GM21723 (cell line): ENCODE measurements at regions not wholly inside any gene's neighbourhood (a gene's known extent, or its start where the extent isn't known, plus 50 kb on each side); places are given as distances from the start of the nearest gene placed in this dataset.
A peak's percentile ranks its signal among the peaks of the same experiment; 100 is the strongest.

Experiments
- ATAC-seq: cut with Tn5 transposase; IDR thresholded peaks from one replicate; pipeline ENCODE4 v1.9.1; 2021; ENCODE audit warnings: mild to moderate bottlenecking, moderate library complexity; ENCODE audit not compliant: unreplicated experiment

DNA sequence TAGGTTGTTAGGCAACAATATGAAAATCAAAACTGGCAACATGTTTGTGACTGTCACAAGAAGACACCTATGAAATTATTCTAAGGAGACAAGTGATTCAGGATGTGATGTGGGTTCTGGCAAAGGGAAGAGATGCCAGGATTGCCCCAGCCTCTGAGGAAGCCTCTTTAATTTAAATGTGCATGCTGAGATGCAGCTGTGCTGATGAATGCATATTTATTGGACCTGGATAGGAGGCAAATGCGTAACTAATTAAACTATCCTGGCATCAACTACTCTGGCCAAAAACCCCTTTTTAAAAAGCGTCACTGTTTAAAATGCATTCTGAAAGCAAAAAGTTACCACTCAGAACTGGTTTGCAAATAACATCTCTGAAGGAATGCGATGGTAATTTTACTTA lies 176.5 kb upstream of the DPH6 start:
- ATAC-seq, result no peak

DNA sequence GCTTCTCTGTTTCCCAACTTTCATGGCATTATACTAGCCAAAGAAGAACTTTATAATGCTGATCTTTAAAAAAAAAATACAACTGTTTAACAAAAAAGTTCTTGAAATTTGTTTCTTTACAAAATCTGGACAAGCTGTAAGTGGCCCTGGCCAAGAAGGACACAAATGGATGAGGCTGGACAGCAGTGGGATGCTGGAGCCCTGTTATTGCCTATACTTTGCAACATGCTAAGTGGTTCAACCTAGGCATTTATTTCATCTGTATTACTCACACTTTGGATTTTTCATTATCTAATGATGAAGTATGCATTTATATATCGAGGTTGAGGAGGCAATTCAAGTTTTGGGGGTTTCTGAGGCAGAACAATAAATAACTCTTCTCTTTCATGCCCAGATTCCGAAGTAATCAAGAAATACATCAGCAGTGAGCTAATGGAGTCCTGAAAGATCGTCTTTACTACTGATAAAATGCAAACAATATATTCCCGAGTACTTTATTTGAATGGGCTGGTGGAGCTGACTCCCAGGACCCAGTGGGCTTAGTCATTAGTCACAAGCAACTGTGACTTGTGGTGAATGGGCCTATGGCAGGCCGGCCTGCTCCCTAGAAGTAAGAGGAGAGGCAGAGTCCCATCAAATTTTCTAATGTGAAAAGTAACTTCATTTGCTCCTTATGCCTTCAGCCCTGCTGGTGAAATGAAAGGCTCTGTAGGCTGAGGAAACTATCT lies 177.3 kb upstream of the DPH6 start:
- ATAC-seq, result no peak

DNA sequence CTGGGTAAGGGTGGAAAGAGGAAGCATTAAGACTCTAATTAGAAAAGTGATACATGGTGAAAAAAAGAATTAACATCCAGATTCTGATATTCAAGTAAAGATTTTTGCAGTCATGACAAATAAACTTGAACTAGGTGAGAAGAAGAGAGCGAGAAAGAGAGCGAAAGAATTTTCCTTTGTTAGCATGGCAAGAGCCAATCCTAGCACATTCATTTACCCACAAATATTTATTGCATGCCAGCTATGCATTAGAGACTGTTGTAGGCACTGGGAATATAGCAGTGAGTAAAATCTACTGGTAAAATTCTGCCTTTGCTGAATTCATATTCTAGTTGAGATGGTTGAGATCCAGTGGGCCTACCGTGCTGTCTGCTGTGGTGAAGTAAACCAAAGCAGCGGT lies 177.9 kb upstream of the DPH6 start:
- ATAC-seq, result no peak

DNA sequence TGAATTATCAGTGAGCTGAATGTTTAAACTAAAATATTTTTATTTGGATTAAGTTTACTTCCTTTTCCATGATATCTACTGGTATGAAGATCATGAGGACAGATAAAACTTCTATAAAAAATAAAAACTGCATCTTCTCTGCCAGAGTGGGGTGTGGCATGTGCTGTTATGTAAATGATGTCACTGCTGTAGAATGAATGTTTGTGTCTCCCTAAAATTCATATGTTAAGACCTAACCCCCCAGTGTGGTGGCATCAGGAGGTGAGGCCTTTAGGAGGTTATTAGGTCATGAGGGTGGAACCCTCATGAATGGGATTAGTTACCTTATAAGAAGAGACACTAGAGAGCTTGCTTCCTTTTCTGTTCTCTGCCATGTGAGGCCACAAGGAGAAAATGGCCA lies 178.7 kb upstream of the DPH6 start:
- ATAC-seq, result no peak

DNA sequence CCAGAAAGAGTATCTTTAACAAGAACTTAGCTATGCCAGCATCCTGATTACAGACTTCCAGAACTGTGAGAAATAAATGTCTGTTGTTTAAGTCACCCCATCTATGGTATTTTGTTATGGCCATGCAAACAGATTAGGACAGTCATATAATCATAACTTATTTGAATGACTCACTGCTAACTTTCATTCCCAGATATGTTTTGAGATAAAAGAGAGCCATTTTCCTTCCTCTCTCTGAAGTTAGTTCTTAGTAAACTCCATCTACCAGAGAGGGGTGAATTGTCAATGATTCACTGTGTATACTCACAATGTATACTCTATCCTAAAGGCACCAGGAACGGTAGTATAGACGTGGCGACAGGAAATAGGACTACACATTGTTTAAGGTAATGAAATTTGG lies 179.4 kb upstream of the DPH6 start:
- no peak for ATAC-seq

DNA sequence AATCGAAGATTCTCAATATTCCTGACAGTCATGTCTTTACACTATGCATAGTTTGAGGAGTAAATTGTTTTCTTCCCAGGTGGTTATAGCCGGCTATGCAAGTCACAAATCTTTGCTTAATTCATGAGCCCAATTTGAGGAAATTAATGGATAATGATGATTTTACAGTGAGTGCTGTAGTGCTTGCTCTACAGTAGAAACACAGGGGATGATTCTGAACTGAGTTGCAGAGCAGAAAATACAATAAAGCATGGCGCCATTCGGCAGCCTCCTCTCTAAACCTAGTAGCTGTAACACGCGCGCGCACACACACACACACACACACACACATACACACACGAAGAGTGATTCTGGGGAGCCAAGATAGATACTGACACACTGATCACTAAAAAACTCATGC lies 181.7 kb upstream of the DPH6 start:
- no peak for ATAC-seq

DNA sequence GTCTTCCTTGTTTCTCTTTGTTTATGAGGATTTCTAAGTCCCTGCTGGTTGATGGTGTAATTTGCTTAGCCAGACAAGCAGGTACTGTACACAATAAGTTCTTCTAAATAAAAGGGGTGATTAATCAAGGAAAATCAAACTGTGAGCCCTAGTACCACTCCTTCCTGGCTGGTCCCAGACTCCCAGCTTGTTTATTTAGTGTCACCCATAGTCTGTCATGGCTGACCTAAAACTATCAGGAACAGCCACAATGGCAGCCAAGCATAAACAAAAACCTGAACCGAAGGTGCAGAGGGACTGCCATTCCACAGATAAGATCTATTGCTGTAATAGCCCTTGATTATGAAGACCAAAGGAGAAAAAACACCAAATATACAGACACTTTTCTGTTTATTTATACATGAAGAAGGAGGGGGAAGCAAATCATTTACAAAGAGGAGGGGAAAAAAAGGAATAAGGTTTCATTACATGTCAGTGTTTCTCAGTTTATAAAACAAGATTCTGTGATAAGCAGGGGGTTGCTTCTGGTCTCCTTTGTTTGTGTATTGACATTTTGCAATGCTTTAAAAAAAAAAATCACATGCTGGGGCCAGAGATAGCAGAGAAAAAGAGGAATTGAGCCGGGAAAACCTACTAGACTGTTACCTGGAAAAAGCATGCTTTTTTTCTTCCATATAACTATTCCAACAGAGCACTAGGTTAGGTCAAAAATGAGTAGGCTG lies 182.4 kb upstream of the DPH6 start:
- ATAC-seq, result no peak

DNA sequence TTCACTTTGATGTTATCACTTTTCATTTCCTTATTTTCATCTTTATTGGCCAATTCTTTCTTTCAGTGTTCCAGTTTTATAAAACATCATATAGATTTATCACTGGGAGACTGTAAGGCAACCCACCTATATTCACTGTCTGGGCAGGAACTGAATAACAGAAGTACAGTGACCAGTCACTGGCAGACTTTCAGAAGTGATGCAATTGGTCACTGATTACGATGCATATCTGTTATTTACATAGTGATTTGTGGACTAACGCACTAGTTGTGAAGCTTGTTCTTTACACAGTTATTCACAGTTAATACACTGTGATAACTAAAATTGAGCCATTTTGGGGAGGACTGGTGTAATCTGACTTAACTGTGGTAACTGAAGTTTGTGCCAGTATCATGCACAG lies 190.2 kb upstream of the DPH6 start:
- no peak for ATAC-seq

DNA sequence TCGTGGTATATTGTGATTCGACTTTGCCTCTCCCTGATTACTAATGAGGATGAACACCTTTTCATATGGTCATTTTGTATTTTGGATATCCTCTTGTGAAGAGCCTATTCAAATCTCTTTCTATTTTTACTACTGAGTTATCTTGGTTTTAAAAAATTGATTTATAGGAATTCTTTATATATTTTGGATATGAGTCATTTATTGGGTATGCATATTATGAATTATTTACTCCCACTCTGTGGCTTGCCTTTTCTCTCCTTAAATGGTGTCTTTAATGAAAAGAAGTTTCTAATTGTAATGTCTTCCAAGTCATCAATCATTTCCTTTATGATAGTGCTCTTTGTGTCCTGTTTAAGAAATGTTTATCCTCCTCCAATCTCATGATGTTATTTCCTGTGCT lies 191.5 kb upstream of the DPH6 start:
- ATAC-seq, result no peak

DNA sequence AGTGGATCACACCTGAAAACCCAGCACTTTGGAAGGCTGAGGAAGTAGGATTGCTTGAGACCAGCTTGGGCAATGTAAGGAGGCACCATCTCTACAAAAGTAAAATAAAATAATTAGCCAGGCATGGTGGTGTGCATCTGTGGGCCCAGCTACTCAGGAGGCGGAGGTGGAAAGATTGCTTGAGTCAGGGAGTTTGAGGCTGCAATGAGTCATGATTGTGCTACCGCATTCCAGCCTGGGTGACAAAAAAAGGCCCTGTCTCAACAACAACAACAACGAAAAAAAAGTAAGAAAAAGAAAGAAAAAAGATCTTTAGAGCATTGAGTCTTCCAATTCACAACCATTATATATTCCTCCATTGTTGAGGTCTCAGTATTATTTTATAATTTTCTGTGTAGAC lies 192.4 kb upstream of the DPH6 start:
- ATAC-seq, result no peak

DNA sequence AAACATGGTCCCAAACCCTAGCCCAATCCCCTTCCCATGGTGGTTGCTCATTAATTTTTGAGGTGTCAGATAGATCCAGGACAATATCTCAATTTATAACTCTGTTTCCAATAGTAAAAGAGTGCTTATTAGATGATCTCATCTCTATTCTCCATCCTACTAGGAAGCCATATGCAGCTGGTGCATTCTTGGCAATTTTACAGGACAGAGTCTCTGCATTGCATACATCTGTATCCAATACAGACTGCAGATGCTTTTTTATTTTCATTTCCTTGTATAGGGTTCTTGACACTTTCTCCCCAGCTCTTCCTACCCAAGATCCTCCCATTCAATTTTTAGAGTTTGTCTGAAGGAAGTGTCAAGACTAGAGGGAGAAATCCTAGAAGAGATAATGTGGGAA lies 194.8 kb upstream of the DPH6 start:
- ATAC-seq, result no peak

DNA sequence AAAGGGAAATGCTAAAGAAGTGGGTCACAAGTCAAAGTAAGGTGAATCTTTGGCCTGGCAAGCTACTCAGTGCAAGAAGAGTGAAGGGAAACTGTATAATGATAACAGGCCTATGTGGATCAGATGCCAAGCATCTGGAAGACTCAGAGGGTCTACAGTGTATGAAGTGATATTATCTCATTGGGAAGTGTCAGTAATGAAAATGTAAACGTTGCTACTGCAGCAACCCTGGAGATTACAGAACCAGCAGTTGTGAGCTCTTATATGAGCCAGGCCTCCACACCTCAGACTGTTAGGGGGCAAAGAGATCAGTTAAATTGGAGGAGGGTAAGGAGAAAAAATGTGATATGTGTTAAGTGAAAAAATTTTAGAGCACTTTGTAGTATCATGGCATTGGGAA lies 195.4 kb upstream of the DPH6 start:
- no peak for ATAC-seq

DNA sequence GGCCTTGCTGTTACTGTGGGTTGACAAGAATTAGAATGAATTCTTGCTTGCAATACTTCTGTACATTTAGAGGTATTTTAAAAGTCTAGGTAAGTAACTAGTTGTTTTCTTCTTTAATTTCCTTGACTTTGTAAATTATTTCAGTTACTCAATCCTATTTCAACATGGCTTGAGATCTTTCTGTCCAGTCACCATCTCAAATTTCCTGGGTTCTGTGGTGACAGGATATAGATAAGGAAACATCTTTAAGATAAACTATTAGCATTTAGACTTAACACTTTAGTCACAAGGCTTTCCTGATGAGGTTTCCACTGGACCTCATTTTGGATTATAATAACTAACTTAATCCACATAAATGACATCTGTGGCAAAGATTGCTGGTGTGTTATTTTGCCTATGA lies 195.9 kb upstream of the DPH6 start:
- ATAC-seq, result no peak

DNA sequence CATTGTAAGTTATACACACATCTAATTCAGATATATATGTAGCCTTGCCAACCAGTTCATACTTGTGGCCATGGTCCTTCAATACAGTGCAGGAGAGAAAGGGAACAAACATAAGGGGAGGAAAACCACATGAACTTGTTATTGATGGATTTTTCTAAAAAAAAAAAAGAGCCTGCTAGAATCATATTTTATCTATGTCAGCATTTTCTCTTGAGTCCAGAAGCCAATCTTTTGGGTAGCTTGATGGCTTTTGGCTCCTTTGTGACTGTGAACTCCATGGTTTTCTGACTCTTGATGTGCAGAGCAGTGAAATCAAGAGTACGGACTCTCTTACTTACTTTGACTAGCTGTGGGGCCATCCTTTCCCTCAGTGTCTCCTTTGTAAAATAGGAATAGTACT lies 197.4 kb upstream of the DPH6 start:
- ATAC-seq, result no peak

DNA sequence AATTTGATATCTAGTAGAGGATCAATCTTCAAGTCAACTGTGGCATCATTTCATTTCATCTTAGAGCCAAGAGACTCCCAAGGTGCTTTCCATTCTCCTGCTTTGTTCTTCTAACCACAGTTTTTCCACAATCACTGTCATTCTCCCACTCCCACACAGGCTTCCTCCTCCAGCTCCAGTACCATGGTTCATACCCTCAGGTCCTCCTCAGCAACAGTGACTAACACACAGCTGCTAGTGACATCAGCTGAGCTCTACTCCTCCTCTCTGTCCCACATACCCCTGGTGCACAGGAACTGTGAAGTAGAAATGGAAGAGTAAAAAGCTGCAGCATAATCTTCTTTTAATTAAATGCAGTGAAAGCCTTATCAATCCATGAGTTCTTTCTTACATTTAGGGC lies 200.2 kb upstream of the DPH6 start:
- ATAC-seq, result no peak

DNA sequence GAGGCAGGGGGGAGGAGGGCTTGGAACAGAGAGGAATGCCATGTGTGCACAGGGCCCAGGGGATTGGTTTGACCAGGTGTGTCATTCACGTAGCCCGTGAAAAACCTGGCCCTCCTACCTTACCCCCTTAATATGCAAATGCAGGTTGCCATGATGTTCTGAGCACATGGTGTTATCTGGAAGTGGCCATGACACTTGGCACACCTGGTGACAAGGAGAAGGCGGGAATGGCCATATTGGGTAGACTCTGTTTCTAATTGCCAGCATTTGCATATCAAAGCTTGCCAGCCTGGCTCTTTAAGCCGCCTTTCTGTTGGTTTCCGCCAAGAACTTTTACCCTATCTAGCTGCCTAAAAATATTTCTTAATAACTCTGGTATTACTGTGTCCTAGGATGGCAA lies 202.1 kb upstream of the DPH6 start:
- no peak for ATAC-seq

DNA sequence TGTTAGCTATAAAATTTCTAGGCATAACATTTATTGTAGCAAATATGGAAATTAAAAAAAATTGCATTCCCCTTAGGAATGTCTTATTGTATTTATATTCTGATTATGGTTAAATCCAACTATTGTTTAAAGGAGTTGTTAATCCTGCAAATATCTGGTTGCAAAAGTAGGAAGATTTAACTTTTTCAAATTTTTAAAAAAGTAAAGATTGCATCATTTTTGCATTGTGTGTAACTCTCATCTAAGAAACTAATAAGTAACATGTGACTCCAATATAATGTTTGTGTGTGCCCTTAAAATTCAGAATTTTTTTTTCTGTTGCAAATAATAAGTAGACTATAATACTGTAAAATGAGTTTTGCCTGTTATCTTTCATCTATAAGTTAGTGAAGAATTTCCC lies 204.1 kb upstream of the DPH6 start:
- ATAC-seq, result no peak

DNA sequence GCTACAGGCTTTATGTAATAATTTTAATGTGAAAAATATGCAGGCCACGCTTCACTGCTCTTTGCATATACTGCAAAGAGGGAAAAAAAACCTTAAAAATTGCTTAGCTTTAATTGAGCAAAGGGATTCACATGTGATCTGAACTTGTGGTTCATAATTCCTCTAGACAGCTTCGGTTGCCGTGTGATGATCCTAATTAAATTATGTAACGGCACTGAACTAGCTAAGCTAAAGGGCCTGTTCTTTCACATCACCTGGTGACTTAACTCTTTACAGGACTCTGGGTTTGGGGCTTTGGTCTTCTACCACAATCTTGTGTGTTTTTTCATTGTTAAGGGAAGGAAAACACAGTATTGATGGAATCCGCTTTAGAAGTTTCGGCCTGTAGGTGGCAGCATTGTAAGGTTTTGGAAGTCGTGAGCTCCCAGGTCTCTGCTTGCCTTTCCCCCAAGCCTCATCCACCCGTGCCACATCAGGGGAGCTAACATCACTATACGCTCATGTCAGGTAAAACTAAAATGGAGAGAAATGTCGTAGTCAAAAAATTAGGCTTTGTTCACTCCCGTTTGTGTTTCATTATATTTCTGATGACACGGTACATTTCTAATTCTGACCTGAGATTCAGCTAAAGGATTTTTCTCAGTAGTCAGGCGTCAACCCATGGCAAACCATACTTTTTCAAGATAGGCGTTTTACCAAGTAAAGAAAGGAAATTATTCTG lies 205.6 kb upstream of the DPH6 start:
- peak; percentile 69 for ATAC-seq

DNA sequence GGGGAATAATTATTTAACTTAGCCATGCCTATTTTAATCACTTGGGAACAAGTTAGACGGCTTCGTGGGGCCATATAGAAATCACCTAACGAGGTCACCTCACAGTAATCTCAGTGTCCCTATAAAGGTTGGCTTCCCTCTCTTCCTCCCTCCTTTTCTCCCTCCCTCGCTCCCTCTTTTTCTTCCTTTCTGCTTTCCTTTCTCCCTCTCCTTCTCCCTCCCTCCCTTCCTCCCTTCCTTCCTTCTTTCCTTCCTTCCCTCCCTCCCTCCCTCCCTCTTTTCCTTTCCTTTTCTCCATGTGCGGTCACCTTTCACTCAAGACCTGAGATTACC lies 206.1 kb upstream of the DPH6 start:
- no peak for ATAC-seq

DNA sequence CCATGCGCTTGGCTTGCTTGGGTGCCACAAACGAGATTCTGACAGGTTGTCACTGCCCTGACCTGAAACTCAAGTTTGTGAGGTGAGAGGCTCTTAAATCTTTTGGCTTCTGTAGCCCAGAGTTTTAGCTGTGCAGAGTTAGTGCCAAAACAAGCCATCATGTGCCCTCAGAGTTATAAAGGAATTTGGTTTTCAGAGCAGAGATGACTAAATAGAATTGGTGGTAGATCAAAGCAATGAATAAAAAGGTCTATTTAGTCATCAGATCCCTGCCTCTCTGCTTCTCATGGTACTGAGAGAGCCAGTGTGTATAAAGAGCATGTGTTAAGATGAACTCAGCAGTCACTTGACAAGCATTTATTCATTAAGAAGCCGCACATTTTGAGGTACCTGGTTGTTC lies 207.5 kb upstream of the DPH6 start:
- no peak for ATAC-seq

DNA sequence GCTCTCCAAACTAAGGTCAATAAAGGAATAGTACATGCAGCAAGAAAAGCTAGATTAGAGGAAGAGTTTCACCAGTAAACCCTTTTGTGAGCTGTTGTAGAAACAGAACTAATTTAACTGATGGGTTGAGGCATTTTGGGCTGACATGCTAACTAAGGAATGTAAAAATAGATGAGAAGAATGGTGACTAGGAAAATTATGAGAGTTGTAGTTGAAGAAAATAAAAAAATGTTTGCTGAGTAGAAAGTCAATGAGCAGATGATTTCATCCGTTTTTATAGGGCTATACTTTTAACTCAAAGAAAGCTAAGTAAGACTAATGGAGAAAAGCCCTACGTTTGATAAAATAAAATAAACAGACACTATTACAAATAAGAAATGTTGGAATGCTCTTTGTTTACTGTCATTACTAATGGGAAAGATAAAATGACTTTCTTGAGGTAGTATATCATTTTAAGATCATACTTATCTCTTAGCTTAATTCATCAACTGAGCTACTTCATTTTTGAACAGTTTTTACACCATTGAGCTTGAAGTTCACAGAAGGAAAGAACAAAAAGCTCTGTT lies 209.4 kb upstream of the DPH6 start:
- ATAC-seq, result no peak

DNA sequence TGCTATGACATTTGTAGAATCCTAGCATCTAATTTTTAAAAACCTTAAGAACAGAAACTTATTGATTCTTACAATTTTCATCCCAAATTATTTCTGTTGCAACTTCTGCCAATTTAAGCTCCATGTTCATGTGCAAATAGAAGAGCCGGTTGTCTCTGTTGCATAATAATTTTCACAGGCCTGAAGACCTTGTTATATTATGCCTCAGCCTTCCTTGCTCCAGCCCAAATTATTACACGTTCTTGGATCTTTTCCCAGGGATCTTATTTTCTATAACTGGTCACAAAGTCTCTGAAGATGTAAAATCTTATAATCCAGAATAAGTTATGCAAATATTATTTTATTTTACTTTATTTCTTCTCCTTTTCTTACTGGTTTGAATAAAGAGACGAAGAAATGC lies 210.7 kb upstream of the DPH6 start:
- ATAC-seq, result no peak
